OCI-LY7 (cell line): ENCODE measurements at regions not wholly inside any gene's neighbourhood (a gene's known extent, or its start where the extent isn't known, plus 50 kb on each side); places are given as distances from the start of the nearest gene placed in this dataset.

Experiments
- CTCF ChIP-seq: fragments of 200-600 bp; sonication (generic); conservative IDR thresholded peaks from 2 replicates; pipeline ENCODE4 v1.5.1; 2014; ENCODE audit warnings: mild to moderate bottlenecking, antibody characterized with exemption, low read length, moderate library complexity, mixed read lengths
- EZH2phosphoT487 ChIP-seq: fragments of 200-600 bp; sonication (generic); IDR thresholded peaks from 2 replicates; pipeline ENCODE4 v1.6.1; 2018; ENCODE audit warnings: low read depth, borderline replicate concordance, mild to moderate bottlenecking, mixed run types, antibody characterized with exemption, low read length, moderate library complexity, mixed read lengths

DNA sequence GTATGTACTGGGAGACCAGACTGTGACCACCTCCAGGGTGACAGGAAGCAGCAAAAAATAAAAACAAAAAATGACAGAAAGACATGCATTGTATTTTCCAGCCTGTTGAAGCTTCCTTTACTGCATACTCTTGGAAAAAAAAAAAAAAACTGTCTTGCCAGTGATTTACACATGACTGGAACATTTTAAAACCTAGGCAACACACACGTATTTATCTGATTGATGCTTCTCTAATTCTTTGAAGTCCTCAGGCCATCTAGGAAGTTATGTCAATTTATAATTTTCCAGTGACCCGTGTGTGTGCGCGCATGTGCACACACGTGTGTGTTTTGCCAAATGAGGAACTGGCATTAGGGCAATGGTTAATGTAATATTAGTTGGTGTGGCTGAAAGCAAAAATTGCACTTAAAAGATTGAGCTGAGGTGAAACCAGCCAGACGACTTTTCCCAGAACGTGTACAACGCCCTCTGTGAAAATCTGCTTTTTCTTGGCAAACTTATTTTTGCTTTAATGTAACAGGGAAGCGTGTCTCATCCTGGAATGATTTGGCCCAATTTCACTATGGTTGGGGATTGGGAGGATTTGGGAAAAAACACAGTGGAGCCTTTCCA is 315.2 kb downstream of the TFAP2A start:
- TF ChIP-seq CTCF (no peak), EZH2phosphoT487 (no peak)
